ENCODE measurements at regions not wholly inside any gene's neighbourhood (a gene's known extent, or its start where the extent isn't known, plus 50 kb on each side); places are given as distances from the start of the nearest gene placed in this dataset.
"Not testable (repeated sequence)": the region's sequence is repeated elsewhere in the genome, so short reads cannot be mapped to it uniquely, and the experiment has no call there.

DNA sequence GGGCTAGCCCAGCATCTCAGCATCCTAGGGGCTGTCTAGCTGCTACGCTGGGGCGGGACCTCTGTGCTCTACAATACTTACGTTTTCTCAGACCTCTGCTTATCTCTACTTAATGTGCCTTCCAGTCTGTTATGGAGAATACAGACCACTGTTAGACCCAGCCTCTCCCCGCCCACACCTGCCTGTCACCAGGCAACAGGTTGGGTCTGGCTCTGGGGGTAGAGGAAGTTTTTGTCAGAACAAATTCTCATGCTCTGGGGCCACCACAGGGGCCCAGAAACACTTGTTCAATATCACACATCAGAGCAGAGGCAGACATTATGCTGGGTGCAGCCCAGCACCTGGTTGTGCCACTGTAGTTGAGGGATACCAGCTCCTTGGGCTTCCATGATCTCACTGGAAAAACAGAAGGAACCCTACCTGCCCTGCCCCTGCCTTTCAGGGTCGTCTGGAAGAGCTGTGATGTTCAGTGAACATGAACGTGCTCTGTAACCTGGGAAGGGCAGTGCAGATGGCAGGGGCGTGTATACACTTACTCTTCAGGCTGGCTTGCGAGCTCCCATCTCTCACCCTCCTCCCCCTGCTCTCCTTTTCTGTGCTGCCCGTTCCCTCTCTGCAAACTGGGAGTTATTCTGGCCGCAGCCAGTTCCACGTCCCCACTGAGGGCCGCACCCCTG lies 135.2 kb upstream of the PODXL start:
- H3K36me3 ChIP-seq (ENCODE audit: control insufficient read depth, insufficient read depth, low read length): no peaks in the 10 kb centered on the region
- no peaks in the 10 kb centered on the region for H3K4me1 ChIP-seq (ENCODE audit: control insufficient read depth, insufficient read depth, low read length)
- no peak overlapping the region for H3K4me3 ChIP-seq (ENCODE audit: low read length)
- H3K27ac ChIP-seq (ENCODE audit: low read depth, low read length): no peak overlapping the region
- no peak overlapping the region for H3K9ac ChIP-seq (ENCODE audit: low read length)
- no peaks in the 10 kb centered on the region for H3K27me3 ChIP-seq (ENCODE audit: control insufficient read depth, insufficient read depth, low read length)

DNA sequence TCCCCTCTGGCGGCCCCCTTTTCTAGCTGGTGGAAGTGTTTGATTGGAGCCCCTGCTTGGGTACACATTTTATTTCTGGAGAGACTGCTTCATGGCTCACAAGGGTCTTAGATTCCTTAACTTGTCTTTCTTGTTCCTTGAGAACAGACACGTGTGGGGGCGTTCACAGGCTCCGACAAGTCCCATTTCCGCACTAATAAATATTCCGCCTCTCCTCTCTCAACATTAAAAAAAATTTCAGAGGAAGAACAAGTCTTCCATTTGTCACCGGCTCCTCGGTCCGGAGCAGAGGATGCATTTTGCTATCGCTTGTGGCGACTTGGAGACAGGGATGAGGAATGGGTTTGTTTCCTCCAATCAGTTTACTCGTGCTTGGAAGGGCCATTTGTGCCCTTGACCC lies 134.0 kb upstream of the PODXL start:
- Histone ChIP-seq H3K36me3 (ENCODE audit: control insufficient read depth, insufficient read depth, low read length) (no peaks in the 10 kb centered on the region), H3K4me1 (ENCODE audit: control insufficient read depth, insufficient read depth, low read length) (no peaks in the 10 kb centered on the region), H3K4me3 (ENCODE audit: low read length) (no peak overlapping the region), H3K27me3 (ENCODE audit: control insufficient read depth, insufficient read depth, low read length) (no peaks in the 10 kb centered on the region), H3K27ac (ENCODE audit: low read depth, low read length) (no peak overlapping the region), H3K9ac (ENCODE audit: low read length) (no peak overlapping the region)

DNA sequence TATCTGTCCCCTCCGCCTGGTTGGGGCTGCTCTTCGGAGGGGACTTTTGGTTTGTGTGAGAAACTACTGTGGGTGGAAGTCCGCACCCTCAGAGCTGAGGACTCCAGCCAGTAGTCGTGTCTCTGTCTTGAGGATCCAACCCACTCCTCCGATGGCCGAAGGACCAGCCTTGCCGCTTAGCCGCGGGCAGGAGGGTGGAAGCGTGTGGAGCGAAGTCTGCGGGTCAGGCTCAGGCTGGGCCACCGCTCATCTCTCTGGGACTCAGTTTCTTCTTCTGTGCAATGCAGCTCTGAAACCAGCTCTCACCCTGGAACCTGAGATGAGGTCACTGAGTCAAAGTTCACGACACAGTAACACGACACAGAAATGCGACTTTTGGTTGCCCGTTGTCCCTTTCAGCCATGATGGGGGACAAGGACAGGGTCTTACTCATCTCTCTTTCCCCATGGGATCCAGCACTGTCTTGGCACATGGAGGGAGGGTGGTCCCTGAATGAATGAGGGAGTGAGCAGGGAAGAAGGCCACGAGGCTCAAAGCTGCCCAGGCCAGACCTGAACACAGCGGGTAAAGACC lies 133.3 kb upstream of the PODXL start:
- H3K27me3 ChIP-seq (ENCODE audit: control insufficient read depth, insufficient read depth, low read length): no peaks in the 10 kb centered on the region
- no peak overlapping the region for H3K9ac ChIP-seq (ENCODE audit: low read length)
- H3K4me1 ChIP-seq (ENCODE audit: control insufficient read depth, insufficient read depth, low read length): no peaks in the 10 kb centered on the region
- H3K36me3 ChIP-seq (ENCODE audit: control insufficient read depth, insufficient read depth, low read length): no peaks in the 10 kb centered on the region
- no peak overlapping the region for H3K4me3 ChIP-seq (ENCODE audit: low read length)
- no peak overlapping the region for H3K27ac ChIP-seq (ENCODE audit: low read depth, low read length)

DNA sequence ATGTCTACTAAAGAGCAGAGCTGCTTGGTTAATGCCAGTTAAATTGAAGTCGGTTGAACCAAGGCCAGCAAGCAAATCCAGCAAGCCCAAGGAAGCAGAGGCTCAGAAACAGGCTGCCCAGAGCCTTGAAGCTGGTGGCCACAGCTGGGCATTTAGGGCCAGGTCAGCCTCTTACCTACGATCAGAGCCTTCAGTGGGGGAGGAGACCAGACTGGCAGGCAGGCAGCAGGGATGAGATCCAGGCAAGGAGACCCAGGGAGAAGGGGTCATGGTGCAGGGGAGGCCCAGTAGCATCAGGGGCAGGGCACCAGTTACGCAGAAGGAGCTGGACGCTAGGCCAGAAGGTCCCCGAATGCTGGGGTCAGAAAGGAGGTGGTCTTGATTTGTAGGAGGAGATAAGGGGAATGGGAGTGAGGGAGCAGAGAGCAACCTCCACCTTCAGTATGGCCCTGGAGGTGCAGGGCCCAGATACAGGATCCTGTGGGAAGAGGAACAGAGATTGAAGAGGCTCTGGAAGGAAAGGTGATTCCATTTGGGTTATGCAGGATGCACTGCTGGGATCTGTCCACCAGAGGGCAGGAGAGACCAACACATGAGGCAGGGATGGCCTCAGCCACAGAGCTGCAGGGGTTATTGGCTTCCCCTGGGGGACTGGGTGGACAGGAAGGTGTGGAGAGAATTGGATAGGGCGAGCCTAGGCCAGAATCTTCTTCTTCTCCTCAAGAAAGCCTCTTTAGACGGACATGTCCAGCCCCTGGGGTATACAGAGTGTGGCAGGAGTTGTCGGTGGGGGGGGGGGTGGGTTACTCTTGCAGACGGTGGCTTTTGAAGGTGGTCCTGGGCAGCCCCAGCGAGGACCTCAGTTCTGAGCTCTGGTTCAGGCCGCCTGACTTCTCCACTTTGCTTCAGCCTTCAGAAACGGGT lies 132.6 kb upstream of the PODXL start:
- Histone ChIP-seq H3K4me1 (ENCODE audit: control insufficient read depth, insufficient read depth, low read length) (no peaks in the 10 kb centered on the region), H3K27ac (ENCODE audit: low read depth, low read length) (no peak overlapping the region), H3K9ac (ENCODE audit: low read length) (no peak overlapping the region), H3K4me3 (ENCODE audit: low read length) (no peak overlapping the region), H3K27me3 (ENCODE audit: control insufficient read depth, insufficient read depth, low read length) (no peaks in the 10 kb centered on the region), H3K36me3 (ENCODE audit: control insufficient read depth, insufficient read depth, low read length) (no peaks in the 10 kb centered on the region)

DNA sequence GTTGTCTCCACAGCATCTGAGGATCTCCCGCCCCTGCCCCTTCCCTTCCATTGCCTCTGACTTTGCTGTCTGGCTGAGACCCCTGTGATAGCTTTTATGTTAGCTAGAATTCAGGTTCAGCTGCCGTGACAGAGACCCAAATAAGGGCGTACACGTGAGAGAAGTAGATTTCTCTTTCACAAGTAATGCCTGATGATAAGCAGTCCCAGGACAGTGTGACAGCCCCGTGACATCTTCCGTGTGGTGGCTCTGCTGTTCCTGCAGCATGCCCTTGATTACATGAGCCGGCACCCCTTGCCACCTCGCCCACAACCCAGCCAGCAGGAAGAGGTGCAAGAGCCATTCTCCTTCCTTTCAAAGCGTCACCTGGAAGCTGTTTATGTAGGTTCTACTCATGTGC lies 130.9 kb upstream of the PODXL start:
- Histone ChIP-seq H3K9ac (ENCODE audit: low read length) (no peak overlapping the region), H3K4me1 (ENCODE audit: control insufficient read depth, insufficient read depth, low read length) (no peaks in the 10 kb centered on the region), H3K27ac (ENCODE audit: low read depth, low read length) (no peak overlapping the region), H3K27me3 (ENCODE audit: control insufficient read depth, insufficient read depth, low read length) (no peaks in the 10 kb centered on the region), H3K4me3 (ENCODE audit: low read length) (no peak overlapping the region), H3K36me3 (ENCODE audit: control insufficient read depth, insufficient read depth, low read length) (no peaks in the 10 kb centered on the region)

DNA sequence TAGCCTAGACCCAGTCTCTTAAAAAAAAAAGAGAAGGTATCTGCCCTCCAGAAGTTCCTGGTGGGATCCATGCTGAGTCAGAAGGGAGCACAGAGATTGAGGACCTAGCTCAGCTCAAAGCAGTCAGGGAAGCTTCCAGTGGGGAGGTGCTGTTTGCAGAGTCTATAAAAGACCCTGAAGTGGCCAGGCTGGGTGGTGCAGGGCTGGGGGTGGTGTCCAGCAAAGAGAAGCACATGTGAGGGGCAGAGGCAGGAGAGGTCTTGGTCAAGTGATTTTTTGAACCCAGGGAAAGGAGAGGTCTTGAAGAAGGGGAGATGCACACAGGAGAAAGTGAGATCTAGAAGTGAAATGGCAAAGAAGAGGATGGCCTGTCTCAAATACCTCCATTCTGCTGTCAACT lies 130.4 kb upstream of the PODXL start:
- no peaks in the 10 kb centered on the region for H3K36me3 ChIP-seq (ENCODE audit: control insufficient read depth, insufficient read depth, low read length)
- no peak overlapping the region for H3K27ac ChIP-seq (ENCODE audit: low read depth, low read length)
- no peaks in the 10 kb centered on the region for H3K4me1 ChIP-seq (ENCODE audit: control insufficient read depth, insufficient read depth, low read length)
- no peaks in the 10 kb centered on the region for H3K27me3 ChIP-seq (ENCODE audit: control insufficient read depth, insufficient read depth, low read length)
- H3K9ac ChIP-seq (ENCODE audit: low read length): no peak overlapping the region
- no peak overlapping the region for H3K4me3 ChIP-seq (ENCODE audit: low read length)

DNA sequence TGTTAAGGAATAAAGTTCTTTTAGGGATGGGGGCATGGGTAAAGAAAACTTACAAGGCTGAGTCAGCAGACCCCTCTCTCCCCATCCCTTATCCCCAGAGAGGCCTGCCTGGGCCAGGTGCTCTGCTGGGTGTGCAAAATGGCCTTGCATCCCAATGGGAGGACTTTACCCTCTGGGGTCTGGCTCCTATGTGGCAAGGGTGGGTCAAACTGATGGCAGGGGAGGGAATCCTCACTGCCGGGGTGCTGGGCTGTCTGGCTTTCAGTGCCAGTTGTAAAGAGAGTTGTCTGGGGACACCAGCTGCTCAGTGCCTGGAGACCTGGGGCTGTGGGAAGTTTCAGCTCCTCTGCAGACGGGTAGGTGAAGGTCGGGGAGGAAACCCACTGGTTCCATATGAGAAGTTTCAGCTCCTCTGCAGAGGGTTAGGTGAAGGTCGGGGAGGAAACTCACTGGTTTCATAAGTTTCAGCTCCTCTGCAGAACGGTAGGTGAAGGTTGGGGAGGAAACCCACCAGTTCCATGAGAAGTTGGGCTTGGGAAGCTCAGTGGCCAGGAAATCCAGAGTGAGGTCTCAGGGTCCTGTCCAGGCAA lies 127.2 kb upstream of the PODXL start:
- Histone ChIP-seq H3K27me3 (ENCODE audit: control insufficient read depth, insufficient read depth, low read length) (no peaks in the 10 kb centered on the region), H3K9ac (ENCODE audit: low read length) (no peak overlapping the region), H3K27ac (ENCODE audit: low read depth, low read length) (no peak overlapping the region), H3K4me1 (ENCODE audit: control insufficient read depth, insufficient read depth, low read length) (no peaks in the 10 kb centered on the region), H3K36me3 (ENCODE audit: control insufficient read depth, insufficient read depth, low read length) (no peaks in the 10 kb centered on the region), H3K4me3 (ENCODE audit: low read length) (no peak overlapping the region)

DNA sequence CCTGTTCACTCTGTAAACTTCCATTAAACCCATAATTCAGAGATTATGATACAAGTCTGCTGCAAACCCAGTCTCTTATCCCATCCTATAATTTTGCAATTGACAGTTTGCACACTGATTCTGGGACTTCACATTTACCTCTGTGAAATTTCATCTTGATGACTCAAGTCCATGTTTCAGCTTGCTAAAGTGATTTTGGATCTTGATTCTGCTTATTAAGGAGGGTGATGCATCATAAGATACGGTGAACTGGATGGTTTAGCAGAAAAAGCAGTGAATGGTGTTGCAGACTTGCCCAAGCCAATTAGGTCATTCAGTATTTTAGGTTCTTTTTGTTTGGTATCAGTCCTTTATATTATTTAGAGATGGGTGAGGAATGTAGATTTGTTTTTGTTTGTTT lies 125.5 kb upstream of the PODXL start:
- Histone ChIP-seq H3K27ac (ENCODE audit: low read depth, low read length) (no peak overlapping the region), H3K36me3 (ENCODE audit: control insufficient read depth, insufficient read depth, low read length) (no peaks in the 10 kb centered on the region), H3K9ac (ENCODE audit: low read length) (no peak overlapping the region), H3K4me1 (ENCODE audit: control insufficient read depth, insufficient read depth, low read length) (no peaks in the 10 kb centered on the region), H3K4me3 (ENCODE audit: low read length) (no peak overlapping the region), H3K27me3 (ENCODE audit: control insufficient read depth, insufficient read depth, low read length) (no peaks in the 10 kb centered on the region)

DNA sequence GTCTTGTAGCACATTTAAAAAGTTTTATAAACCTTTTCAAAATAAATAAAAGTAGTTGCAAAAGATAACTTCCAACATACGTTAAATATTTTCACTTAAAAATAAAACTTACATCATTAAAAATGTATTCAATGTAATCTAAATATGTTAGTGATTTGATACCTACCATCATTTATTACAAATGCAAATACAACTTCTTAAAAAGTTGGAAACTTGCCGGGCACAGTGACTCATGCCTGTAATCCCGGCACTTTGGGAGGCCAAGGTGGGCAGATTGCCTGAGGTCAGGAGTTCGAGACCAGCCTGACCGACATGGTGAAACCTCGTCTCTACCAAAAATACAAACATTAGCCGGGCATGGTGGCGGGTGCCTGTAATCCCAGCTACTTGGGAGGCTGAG lies 122.6 kb upstream of the PODXL start:
- not testable (repeated sequence) for H3K9ac ChIP-seq (ENCODE audit: low read length); H3K4me1 ChIP-seq (ENCODE audit: control insufficient read depth, insufficient read depth, low read length); H3K27ac ChIP-seq (ENCODE audit: low read depth, low read length); H3K27me3 ChIP-seq (ENCODE audit: control insufficient read depth, insufficient read depth, low read length); H3K36me3 ChIP-seq (ENCODE audit: control insufficient read depth, insufficient read depth, low read length); H3K4me3 ChIP-seq (ENCODE audit: low read length)

DNA sequence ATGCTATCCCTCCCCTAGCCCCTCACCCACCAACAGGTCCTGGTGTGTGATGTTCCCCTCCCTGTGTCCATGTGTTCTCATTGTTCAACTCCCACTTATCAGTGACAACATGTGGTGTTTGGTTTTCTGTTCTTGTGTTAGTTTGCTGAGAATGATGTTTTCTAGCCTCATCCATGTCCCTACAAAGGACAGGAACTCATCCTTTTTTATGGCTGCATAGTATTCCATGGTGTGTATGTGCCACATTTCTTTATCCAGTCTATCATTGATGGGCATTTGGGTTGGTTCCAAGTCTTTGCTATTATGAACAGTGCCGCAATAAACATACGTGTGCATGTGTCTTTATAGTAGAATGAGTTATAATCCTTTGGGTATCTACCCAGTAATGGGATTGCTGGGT lies 120.4 kb upstream of the PODXL start:
- H3K4me1 ChIP-seq (ENCODE audit: control insufficient read depth, insufficient read depth, low read length); H3K4me3 ChIP-seq (ENCODE audit: low read length); H3K36me3 ChIP-seq (ENCODE audit: control insufficient read depth, insufficient read depth, low read length); H3K9ac ChIP-seq (ENCODE audit: low read length); H3K27me3 ChIP-seq (ENCODE audit: control insufficient read depth, insufficient read depth, low read length); H3K27ac ChIP-seq (ENCODE audit: low read depth, low read length): not testable (repeated sequence)

DNA sequence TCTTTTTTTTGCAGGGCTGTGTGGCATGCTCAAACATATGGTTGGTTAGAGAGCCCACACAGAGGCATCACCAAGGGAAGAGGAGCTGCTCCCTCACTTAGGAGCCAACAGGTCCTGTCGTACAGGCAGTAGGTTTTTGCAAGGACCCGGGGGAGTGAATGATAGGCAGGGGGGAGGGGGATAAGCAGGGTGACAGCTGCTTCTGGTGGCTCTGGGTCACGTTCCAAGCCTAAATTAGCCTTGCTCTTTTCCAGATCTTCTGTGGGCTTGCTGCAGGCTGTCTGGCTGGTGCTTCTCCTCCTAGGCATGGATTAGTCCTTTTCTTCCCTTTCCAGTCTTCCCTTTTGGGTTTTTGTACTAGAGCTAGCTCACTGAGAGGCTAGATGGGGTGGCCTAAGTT lies 117.7 kb upstream of the PODXL start:
- Histone ChIP-seq H3K27me3 (ENCODE audit: control insufficient read depth, insufficient read depth, low read length) (no peaks in the 10 kb centered on the region), H3K4me1 (ENCODE audit: control insufficient read depth, insufficient read depth, low read length) (no peaks in the 10 kb centered on the region), H3K4me3 (ENCODE audit: low read length) (no peak overlapping the region), H3K9ac (ENCODE audit: low read length) (no peak overlapping the region), H3K36me3 (ENCODE audit: control insufficient read depth, insufficient read depth, low read length) (no peaks in the 10 kb centered on the region), H3K27ac (ENCODE audit: low read depth, low read length) (no peak overlapping the region)

DNA sequence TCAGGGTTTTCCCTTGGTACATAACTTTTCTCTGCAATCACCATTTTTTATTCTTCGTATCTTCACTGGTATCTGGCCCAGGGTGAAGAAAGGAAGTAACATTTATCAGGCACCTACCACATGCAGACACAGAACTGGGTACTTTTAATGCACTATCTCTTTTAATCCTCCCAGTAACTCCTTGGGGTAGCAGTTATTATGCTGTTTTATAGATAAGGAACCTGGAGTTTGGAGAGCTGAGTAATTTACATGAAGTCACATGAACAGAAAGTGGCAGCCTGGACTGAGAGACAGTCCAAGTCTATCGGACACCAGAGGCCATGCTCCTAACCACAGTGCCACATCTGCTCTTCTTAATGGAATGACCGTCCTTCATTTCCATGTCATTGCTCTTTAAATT lies 117.1 kb upstream of the PODXL start:
- no peaks in the 10 kb centered on the region for H3K27me3 ChIP-seq (ENCODE audit: control insufficient read depth, insufficient read depth, low read length)
- H3K9ac ChIP-seq (ENCODE audit: low read length): no peak overlapping the region
- H3K4me1 ChIP-seq (ENCODE audit: control insufficient read depth, insufficient read depth, low read length): no peaks in the 10 kb centered on the region
- no peaks in the 10 kb centered on the region for H3K36me3 ChIP-seq (ENCODE audit: control insufficient read depth, insufficient read depth, low read length)
- H3K4me3 ChIP-seq (ENCODE audit: low read length): no peak overlapping the region
- H3K27ac ChIP-seq (ENCODE audit: low read depth, low read length): no peak overlapping the region

Measured in rectal smooth muscle tissue (tissue), 1 donor.